ENCODE measurements at regions not wholly inside any gene's neighbourhood (a gene's known extent, or its start where the extent isn't known, plus 50 kb on each side); places are given as distances from the start of the nearest gene placed in this dataset.

DNA sequence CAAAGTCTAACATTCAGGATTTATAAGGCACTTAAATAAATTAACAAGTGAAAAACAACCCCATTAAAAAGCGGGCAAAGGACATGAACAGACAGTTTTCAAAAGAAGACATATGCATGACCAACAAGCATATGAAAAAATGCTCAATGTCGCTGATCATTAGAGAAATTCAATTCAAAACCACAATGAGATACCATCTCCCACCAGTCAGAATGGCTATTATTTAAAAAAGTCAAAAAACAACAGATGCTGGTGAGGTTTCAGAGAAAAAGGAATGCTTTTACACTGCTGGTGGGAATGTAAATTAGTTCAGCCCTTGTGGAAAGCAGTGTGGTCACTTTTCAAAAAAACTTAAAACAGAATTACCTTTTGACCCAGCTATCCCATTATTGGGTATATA is 60.7 kb upstream of the BDKRB2 start:
- Mint-ChIP-seq H3K27ac (no peak overlapping the region), H3K9me3 (peaks cover 16% of the 10 kb centered on the region), H3K4me3 (no peak overlapping the region), H3K36me3 (no peaks in the 10 kb centered on the region), H3K27me3 (ENCODE audit: insufficient read depth, low read depth) (no peaks in the 10 kb centered on the region), H3K4me1 (no peaks in the 10 kb centered on the region)
- H3K4me3 ChIP-seq = no peak overlapping the region
- H3K4me1 ChIP-seq = no peaks in the 10 kb centered on the region
- TF ChIP-seq EZH2phosphoT487 (IDR thresholded peaks at IDR 0.05) (no peak), EZH2 (IDR thresholded peaks at IDR 0.05) (no peak), CTCF (IDR thresholded peaks at IDR 0.05) (no peak)
- no peak overlapping the region for H2AFZ ChIP-seq (replicated peaks)
- no peaks in the 10 kb centered on the region for H3F3A ChIP-seq (ENCODE audit: low read depth)
- H3K36me3 ChIP-seq = no peaks in the 10 kb centered on the region
- no peak overlapping the region for H3K27ac ChIP-seq
- no peaks in the 10 kb centered on the region for H4K20me1 ChIP-seq (ENCODE audit: low read depth)
- peaks cover 6% of the 10 kb centered on the region for H3K9me3 ChIP-seq (ENCODE audit: low read depth)
- no peak overlapping the region for H3K4me2 ChIP-seq
- no peak for DNase-seq (ENCODE audit: low spot score)
- no peaks in the 10 kb centered on the region for H3K79me2 ChIP-seq (ENCODE audit: low read depth)
- H3K27me3 ChIP-seq = no peaks in the 10 kb centered on the region
- no peak overlapping the region for H3K9ac ChIP-seq

GRCh38 chr14:96145116-96145864 is 59.3 kb upstream of the BDKRB2 start:
- H3K4me1 Mint-ChIP-seq = no peaks in the 10 kb centered on the region
- no peak overlapping the region for H3K4me3 ChIP-seq

GRCh38 chr14:96146131-96146771 is 58.4 kb upstream of the BDKRB2 start:
- Histone ChIP-seq H3K36me3 (no peaks in the 10 kb centered on the region), H3K9me3 (ENCODE audit: low read depth) (peaks cover 6% of the 10 kb centered on the region), H3K27ac (no peak overlapping the region), H3K9ac (no peak overlapping the region), H3K79me2 (ENCODE audit: low read depth) (no peaks in the 10 kb centered on the region), H3K4me1 (no peaks in the 10 kb centered on the region), H3K27me3 (no peaks in the 10 kb centered on the region), H4K20me1 (ENCODE audit: low read depth) (no peaks in the 10 kb centered on the region), H3K4me3 (no peak overlapping the region), H3K4me2 (no peak overlapping the region), H2AFZ (replicated peaks) (no peak overlapping the region), H3F3A (ENCODE audit: low read depth) (no peaks in the 10 kb centered on the region)
- Mint-ChIP-seq H3K27ac (no peak overlapping the region), H3K27me3 (ENCODE audit: insufficient read depth, low read depth) (no peaks in the 10 kb centered on the region), H3K4me3 (no peak overlapping the region), H3K4me1 (no peaks in the 10 kb centered on the region), H3K36me3 (no peaks in the 10 kb centered on the region), H3K9me3 (peaks cover 16% of the 10 kb centered on the region)
- TF ChIP-seq EZH2phosphoT487 (IDR thresholded peaks at IDR 0.05) (no peak), CTCF (IDR thresholded peaks at IDR 0.05) (no peak), EZH2 (IDR thresholded peaks at IDR 0.05) (no peak)
- no peak for DNase-seq (ENCODE audit: low spot score)

More at GRCh38 chr14:96145116-96145864, 59.3 kb upstream of the BDKRB2 start:
- H3F3A ChIP-seq (ENCODE audit: low read depth) = no peaks in the 10 kb centered on the region
- no peaks in the 10 kb centered on the region for H3K4me1 ChIP-seq
- H4K20me1 ChIP-seq (ENCODE audit: low read depth) = no peaks in the 10 kb centered on the region
- no peak overlapping the region for H3K27ac ChIP-seq
- no peak overlapping the region for H3K9ac ChIP-seq
- Mint-ChIP-seq H3K4me3 (no peak overlapping the region), H3K9me3 (peaks cover 16% of the 10 kb centered on the region), H3K27ac (no peak overlapping the region), H3K36me3 (no peaks in the 10 kb centered on the region), H3K27me3 (ENCODE audit: insufficient read depth, low read depth) (no peaks in the 10 kb centered on the region)
- peaks cover 6% of the 10 kb centered on the region for H3K9me3 ChIP-seq (ENCODE audit: low read depth)
- H3K27me3 ChIP-seq = no peaks in the 10 kb centered on the region
- no peak overlapping the region for H2AFZ ChIP-seq (replicated peaks)
- no peak for DNase-seq (ENCODE audit: low spot score)
- TF ChIP-seq CTCF (IDR thresholded peaks at IDR 0.05) = no peak
- no peak for TF ChIP-seq EZH2phosphoT487 (IDR thresholded peaks at IDR 0.05)
- no peak for TF ChIP-seq EZH2 (IDR thresholded peaks at IDR 0.05)
- no peaks in the 10 kb centered on the region for H3K79me2 ChIP-seq (ENCODE audit: low read depth)
- H3K4me2 ChIP-seq = no peak overlapping the region
- H3K36me3 ChIP-seq = no peaks in the 10 kb centered on the region
